T-helper 2 cell treated with Interferon-gamma antibody and Interleukin-4, amounts not matched to agents 5 μg/mL and 100 μg/mL, for 36 hours (primary cell): ENCODE measurements at regions not wholly inside any gene's neighbourhood (a gene's known extent, or its start where the extent isn't known, plus 50 kb on each side); places are given as distances from the start of the nearest gene placed in this dataset.

Experiments
- DNase-seq: peaks from one replicate; pipeline ENCODE4 v3.0.0; 2021; ENCODE audit warnings: low spot score
- H3K27ac Mint-ChIP-seq: one replicate; pipeline ENCODE4 v1.8.0; 2021; ENCODE audit warnings: mild to moderate bottlenecking, mixed read lengths
- H3K27me3 Mint-ChIP-seq: one replicate; pipeline ENCODE4 v1.8.0; 2021; ENCODE audit warnings: low read depth, mixed read lengths
- H3K36me3 Mint-ChIP-seq: one replicate; pipeline ENCODE4 v1.8.0; 2021; ENCODE audit warnings: low read depth, mixed read lengths
- H3K4me1 Mint-ChIP-seq: one replicate; pipeline ENCODE4 v1.8.0; 2021; ENCODE audit warnings: low read depth, mixed read lengths
- H3K4me3 Mint-ChIP-seq: one replicate; pipeline ENCODE4 v1.8.0; 2022; ENCODE audit warnings: mild to moderate bottlenecking, moderate library complexity, mixed read lengths
- H3K9me3 Mint-ChIP-seq: one replicate; pipeline ENCODE4 v1.8.0; 2021; ENCODE audit warnings: mixed read lengths

- Mint-ChIP-seq H3K36me3 (no peaks in the 10 kb centered on the region), H3K4me3 (no peak overlapping the region), H3K4me1 (no peaks in the 10 kb centered on the region), H3K9me3 (peaks cover 12% of the 10 kb centered on the region), H3K27me3 (no peaks in the 10 kb centered on the region), H3K27ac (no peak overlapping the region)
- no peak for DNase-seq
Observed at GRCh38 chr2:7880566-7880965, 801.3 kb upstream of the ID2 start.

GRCh38 chr2:7881063-7881462 lies 800.8 kb upstream of the ID2 start:
- Mint-ChIP-seq H3K9me3 (peaks cover 12% of the 10 kb centered on the region), H3K4me3 (no peak overlapping the region), H3K36me3 (no peaks in the 10 kb centered on the region), H3K27me3 (no peaks in the 10 kb centered on the region), H3K27ac (no peak overlapping the region), H3K4me1 (no peaks in the 10 kb centered on the region)
- DNase-seq: no peak

- no peaks in the 10 kb centered on the region for H3K36me3 Mint-ChIP-seq
- H3K4me1 Mint-ChIP-seq: no peaks in the 10 kb centered on the region
- H3K27ac Mint-ChIP-seq: no peak overlapping the region
- H3K4me3 Mint-ChIP-seq: no peak overlapping the region
- no peak for DNase-seq
- H3K9me3 Mint-ChIP-seq: peaks cover 12% of the 10 kb centered on the region
- H3K27me3 Mint-ChIP-seq: no peaks in the 10 kb centered on the region
Observed at GRCh38 chr2:7881466-7881865, 800.4 kb upstream of the ID2 start.

GRCh38 chr2:7882296-7882695 lies 799.6 kb upstream of the ID2 start:
- Mint-ChIP-seq H3K9me3 (peaks cover 12% of the 10 kb centered on the region), H3K4me1 (no peaks in the 10 kb centered on the region), H3K27ac (no peak overlapping the region), H3K4me3 (no peak overlapping the region), H3K36me3 (no peaks in the 10 kb centered on the region), H3K27me3 (no peaks in the 10 kb centered on the region)
- no peak for DNase-seq

GRCh38 chr2:7884338-7884737 lies 797.5 kb upstream of the ID2 start:
- no peak overlapping the region for H3K27ac Mint-ChIP-seq
- peaks cover 17% of the 10 kb centered on the region for H3K9me3 Mint-ChIP-seq
- H3K4me3 Mint-ChIP-seq: no peak overlapping the region
- no peaks in the 10 kb centered on the region for H3K4me1 Mint-ChIP-seq
- H3K27me3 Mint-ChIP-seq: no peaks in the 10 kb centered on the region
- H3K36me3 Mint-ChIP-seq: no peaks in the 10 kb centered on the region
- DNase-seq: no peak

GRCh38 chr2:7886666-7887065 lies 795.2 kb upstream of the ID2 start:
- Mint-ChIP-seq H3K27ac (no peak overlapping the region), H3K4me1 (no peaks in the 10 kb centered on the region), H3K27me3 (no peaks in the 10 kb centered on the region), H3K4me3 (no peak overlapping the region), H3K36me3 (no peaks in the 10 kb centered on the region), H3K9me3 (peaks cover 17% of the 10 kb centered on the region)
- no peak for DNase-seq

- H3K4me1 Mint-ChIP-seq: no peaks in the 10 kb centered on the region
- H3K27ac Mint-ChIP-seq: no peak overlapping the region
- peaks cover 17% of the 10 kb centered on the region for H3K9me3 Mint-ChIP-seq
- H3K36me3 Mint-ChIP-seq: no peaks in the 10 kb centered on the region
- no peaks in the 10 kb centered on the region for H3K27me3 Mint-ChIP-seq
- H3K4me3 Mint-ChIP-seq: no peak overlapping the region
- no peak for DNase-seq
Observed at GRCh38 chr2:7887441-7887840, 794.4 kb upstream of the ID2 start.

- H3K27ac Mint-ChIP-seq: no peak overlapping the region
- DNase-seq: no peak
- no peaks in the 10 kb centered on the region for H3K27me3 Mint-ChIP-seq
- no peaks in the 10 kb centered on the region for H3K36me3 Mint-ChIP-seq
- no peaks in the 10 kb centered on the region for H3K4me1 Mint-ChIP-seq
- H3K9me3 Mint-ChIP-seq: peaks cover 16% of the 10 kb centered on the region
- H3K4me3 Mint-ChIP-seq: no peak overlapping the region
Observed at GRCh38 chr2:7888876-7889275, 793.0 kb upstream of the ID2 start.

- H3K4me3 Mint-ChIP-seq: no peak overlapping the region
Observed at GRCh38 chr2:7891312-7891711, 790.5 kb upstream of the ID2 start.

GRCh38 chr2:7895289-7895688 lies 786.6 kb upstream of the ID2 start:
- no peaks in the 10 kb centered on the region for H3K27me3 Mint-ChIP-seq
- no peak overlapping the region for H3K27ac Mint-ChIP-seq
- DNase-seq: no peak
- no peak overlapping the region for H3K4me3 Mint-ChIP-seq
- H3K36me3 Mint-ChIP-seq: no peaks in the 10 kb centered on the region
- H3K4me1 Mint-ChIP-seq: peaks cover 17% of the 10 kb centered on the region
- peaks cover 7% of the 10 kb centered on the region for H3K9me3 Mint-ChIP-seq

More at GRCh38 chr2:7891312-7891711, 790.5 kb upstream of the ID2 start:
- H3K27ac Mint-ChIP-seq: no peak overlapping the region
- DNase-seq: no peak
- H3K27me3 Mint-ChIP-seq: no peaks in the 10 kb centered on the region
- no peaks in the 10 kb centered on the region for H3K36me3 Mint-ChIP-seq
- H3K4me1 Mint-ChIP-seq: peaks cover 4% of the 10 kb centered on the region
- peaks cover 12% of the 10 kb centered on the region for H3K9me3 Mint-ChIP-seq

- DNase-seq: no peak
- Mint-ChIP-seq H3K4me1 (peaks cover 25% of the 10 kb centered on the region), H3K27me3 (no peaks in the 10 kb centered on the region)
Observed at GRCh38 chr2:7896940-7897487, 784.8 kb upstream of the ID2 start.

GRCh38 chr2:7899241-7899640 lies 782.6 kb upstream of the ID2 start:
- H3K4me3 Mint-ChIP-seq: no peak overlapping the region
- H3K9me3 Mint-ChIP-seq: no peaks in the 10 kb centered on the region
- no peaks in the 10 kb centered on the region for H3K27me3 Mint-ChIP-seq
- peaks cover 25% of the 10 kb centered on the region for H3K4me1 Mint-ChIP-seq
- DNase-seq: no peak
- H3K36me3 Mint-ChIP-seq: peaks cover 1% of the 10 kb centered on the region
- no peak overlapping the region for H3K27ac Mint-ChIP-seq

More at GRCh38 chr2:7896940-7897487, 784.8 kb upstream of the ID2 start:
- H3K27ac Mint-ChIP-seq: no peak overlapping the region
- H3K9me3 Mint-ChIP-seq: peaks cover 7% of the 10 kb centered on the region
- H3K36me3 Mint-ChIP-seq: no peaks in the 10 kb centered on the region
- H3K4me3 Mint-ChIP-seq: no peak overlapping the region

GRCh38 chr2:7899923-7900322 lies 781.9 kb upstream of the ID2 start:
- Mint-ChIP-seq H3K27ac (no peak overlapping the region), H3K36me3 (peaks cover 1% of the 10 kb centered on the region), H3K27me3 (no peaks in the 10 kb centered on the region), H3K4me3 (no peak overlapping the region), H3K9me3 (no peaks in the 10 kb centered on the region), H3K4me1 (peaks cover 27% of the 10 kb centered on the region)
- DNase-seq: no peak

- Mint-ChIP-seq H3K27ac (no peak overlapping the region), H3K4me1 (peaks cover 23% of the 10 kb centered on the region), H3K4me3 (peak overlapping the region; percentile 8)
Observed at GRCh38 chr2:7900593-7900992, 781.3 kb upstream of the ID2 start.

GRCh38 chr2:7902251-7902765 lies 779.5 kb upstream of the ID2 start:
- DNase-seq: no peak
- H3K36me3 Mint-ChIP-seq: peaks cover 1% of the 10 kb centered on the region
- H3K27me3 Mint-ChIP-seq: no peaks in the 10 kb centered on the region
- no peaks in the 10 kb centered on the region for H3K9me3 Mint-ChIP-seq
- no peak overlapping the region for H3K4me3 Mint-ChIP-seq
- H3K27ac Mint-ChIP-seq: no peak overlapping the region
- peaks cover 23% of the 10 kb centered on the region for H3K4me1 Mint-ChIP-seq

More at GRCh38 chr2:7900593-7900992, 781.3 kb upstream of the ID2 start:
- no peaks in the 10 kb centered on the region for H3K9me3 Mint-ChIP-seq
- no peak for DNase-seq
- H3K27me3 Mint-ChIP-seq: no peaks in the 10 kb centered on the region
- H3K36me3 Mint-ChIP-seq: peaks cover 1% of the 10 kb centered on the region
